ENCODE measurements at regions not wholly inside any gene's neighbourhood (a gene's known extent, or its start where the extent isn't known, plus 50 kb on each side); places are given as distances from the start of the nearest gene placed in this dataset.

DNA sequence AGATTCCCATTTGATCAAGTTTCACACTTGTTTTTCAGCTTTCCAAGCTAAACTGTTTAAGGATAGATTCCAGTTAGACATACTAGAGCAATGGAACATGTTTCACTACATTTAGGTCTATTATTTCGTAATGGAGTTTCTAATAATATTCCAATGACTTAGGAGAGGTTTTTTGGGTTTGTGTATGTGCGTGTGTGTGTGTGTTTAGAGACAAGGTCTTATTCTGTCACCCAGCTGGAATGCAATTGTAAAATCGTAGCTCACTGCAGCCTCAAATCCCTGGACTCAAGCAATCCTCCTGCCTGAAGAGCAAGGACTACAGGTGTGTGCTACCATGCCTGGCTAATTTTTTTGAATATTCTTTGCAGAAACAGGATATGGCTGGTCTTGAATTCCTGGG is 426.3 kb downstream of the ZFHX3 start:
- Histone ChIP-seq H3K4me2 (ENCODE audit: extremely low read depth, insufficient read depth, low read length) (no peak overlapping the region), H2AFZ (ENCODE audit: low read length) (no peak overlapping the region), H3K9ac (ENCODE audit: insufficient read depth, low read length) (no peak overlapping the region), H3K36me3 (ENCODE audit: control insufficient read depth, insufficient read depth, low read length) (no peaks in the 10 kb centered on the region), H3K4me3 (replicated peaks in 1 of 4; ENCODE audit: control extremely low read depth in 1 of 4, insufficient read depth in 1 of 4, low read depth in 3 of 4, low read length in 4 of 4) (no peak overlapping the region), H3K27me3 (ENCODE audit: control insufficient read depth, insufficient read depth, low read length) (no peaks in the 10 kb centered on the region), H3K4me1 (ENCODE audit: control insufficient read depth, extremely low read depth, insufficient read depth, low read length) (no peaks in the 10 kb centered on the region), H3K9me3 (ENCODE audit: control insufficient read depth, insufficient read depth, low read depth, low read length) (no peaks in the 10 kb centered on the region), H4K20me1 (ENCODE audit: control insufficient read depth, extremely low read depth, insufficient read depth, low read length) (no peaks in the 10 kb centered on the region), H3K27ac (ENCODE audit: insufficient read depth, low read length) (no peak overlapping the region), H3K79me2 (ENCODE audit: control insufficient read depth, insufficient read depth, low read length) (no peaks in the 10 kb centered on the region)
- TF ChIP-seq EZH2 (IDR thresholded peaks at IDR 0.05; ENCODE audit: low read length, missing control alignments) = no peak
- TF ChIP-seq, protein P1, sequence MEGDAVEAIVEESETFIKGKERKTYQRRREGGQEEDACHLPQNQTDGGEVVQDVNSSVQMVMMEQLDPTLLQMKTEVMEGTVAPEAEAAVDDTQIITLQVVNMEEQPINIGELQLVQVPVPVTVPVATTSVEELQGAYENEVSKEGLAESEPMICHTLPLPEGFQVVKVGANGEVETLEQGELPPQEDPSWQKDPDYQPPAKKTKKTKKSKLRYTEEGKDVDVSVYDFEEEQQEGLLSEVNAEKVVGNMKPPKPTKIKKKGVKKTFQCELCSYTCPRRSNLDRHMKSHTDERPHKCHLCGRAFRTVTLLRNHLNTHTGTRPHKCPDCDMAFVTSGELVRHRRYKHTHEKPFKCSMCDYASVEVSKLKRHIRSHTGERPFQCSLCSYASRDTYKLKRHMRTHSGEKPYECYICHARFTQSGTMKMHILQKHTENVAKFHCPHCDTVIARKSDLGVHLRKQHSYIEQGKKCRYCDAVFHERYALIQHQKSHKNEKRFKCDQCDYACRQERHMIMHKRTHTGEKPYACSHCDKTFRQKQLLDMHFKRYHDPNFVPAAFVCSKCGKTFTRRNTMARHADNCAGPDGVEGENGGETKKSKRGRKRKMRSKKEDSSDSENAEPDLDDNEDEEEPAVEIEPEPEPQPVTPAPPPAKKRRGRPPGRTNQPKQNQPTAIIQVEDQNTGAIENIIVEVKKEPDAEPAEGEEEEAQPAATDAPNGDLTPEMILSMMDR (conservative IDR thresholded peaks at IDR 0.05 in 1 of 2, IDR thresholded peaks at IDR 0.05 in 1 of 2; ENCODE audit: low read depth in 1 of 2, low read length in 2 of 2) = no peak
- peak; percentile 11 to 35 for DNase-seq (ENCODE audit: low read depth in 2 of 2)

DNA sequence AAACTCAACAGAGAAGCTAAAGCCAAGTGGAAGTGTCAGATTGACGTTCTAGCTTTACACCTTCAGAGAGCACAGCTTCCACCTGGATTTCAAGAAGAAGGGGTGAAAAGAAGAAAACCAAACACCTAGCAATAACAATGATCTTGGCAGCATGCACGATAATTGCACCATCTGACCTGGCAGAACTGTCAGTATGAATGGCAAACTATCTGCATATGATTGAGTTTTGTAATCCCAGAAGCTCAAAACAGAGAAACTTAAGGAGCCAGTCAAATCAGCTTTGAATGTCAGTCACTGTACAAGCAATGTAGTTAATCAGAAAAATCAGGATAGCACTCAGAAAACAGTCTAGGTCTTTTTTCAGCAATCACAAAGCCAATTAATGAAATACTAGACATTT is 427.1 kb downstream of the ZFHX3 start:
- no peak overlapping the region for H3K27ac ChIP-seq (ENCODE audit: insufficient read depth, low read length)
- TF ChIP-seq, protein P1 (conservative IDR thresholded peaks at IDR 0.05 in 1 of 2, IDR thresholded peaks at IDR 0.05 in 1 of 2; ENCODE audit: low read depth in 1 of 2, low read length in 2 of 2) = no peak
- TF ChIP-seq EZH2 (IDR thresholded peaks at IDR 0.05; ENCODE audit: low read length, missing control alignments) = no peak
- H3K4me3 ChIP-seq (replicated peaks in 1 of 4; ENCODE audit: control extremely low read depth in 1 of 4, insufficient read depth in 1 of 4, low read depth in 3 of 4, low read length in 4 of 4) = no peak overlapping the region
- H3K27me3 ChIP-seq (ENCODE audit: control insufficient read depth, insufficient read depth, low read length) = no peaks in the 10 kb centered on the region
- H3K4me1 ChIP-seq (ENCODE audit: control insufficient read depth, extremely low read depth, insufficient read depth, low read length) = no peaks in the 10 kb centered on the region
- no peaks in the 10 kb centered on the region for H4K20me1 ChIP-seq (ENCODE audit: control insufficient read depth, extremely low read depth, insufficient read depth, low read length)
- H3K9ac ChIP-seq (ENCODE audit: insufficient read depth, low read length) = no peak overlapping the region
- no peaks in the 10 kb centered on the region for H3K36me3 ChIP-seq (ENCODE audit: control insufficient read depth, insufficient read depth, low read length)
- H3K79me2 ChIP-seq (ENCODE audit: control insufficient read depth, insufficient read depth, low read length) = no peaks in the 10 kb centered on the region
- DNase-seq (ENCODE audit: low read depth in 2 of 2) = no peak
- no peaks in the 10 kb centered on the region for H3K9me3 ChIP-seq (ENCODE audit: control insufficient read depth, insufficient read depth, low read depth, low read length)
- no peak overlapping the region for H2AFZ ChIP-seq (ENCODE audit: low read length)
- H3K4me2 ChIP-seq (ENCODE audit: extremely low read depth, insufficient read depth, low read length) = no peak overlapping the region

DNA sequence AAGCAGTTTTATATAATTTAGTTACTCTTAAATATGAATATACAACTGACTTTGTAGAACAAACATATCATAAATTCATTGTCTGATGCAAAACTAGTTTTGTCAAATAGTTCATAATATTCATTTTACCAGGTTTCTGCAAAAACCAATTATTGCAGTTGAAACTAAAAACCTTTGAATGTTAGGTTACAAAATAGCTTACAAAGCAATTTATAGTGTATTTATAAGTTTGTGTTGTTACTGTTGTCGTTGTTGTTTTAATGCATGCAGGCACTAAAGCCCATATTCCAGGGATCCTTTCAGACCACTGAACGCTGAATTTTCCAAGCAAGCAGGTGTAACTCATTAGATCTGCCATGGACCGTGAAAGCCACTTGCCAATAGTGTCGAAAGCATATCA is 427.6 kb downstream of the ZFHX3 start:
- Histone ChIP-seq H3K4me3 (replicated peaks in 1 of 4; ENCODE audit: control extremely low read depth in 1 of 4, insufficient read depth in 1 of 4, low read depth in 3 of 4, low read length in 4 of 4) (no peak overlapping the region), H3K4me1 (ENCODE audit: control insufficient read depth, extremely low read depth, insufficient read depth, low read length) (no peaks in the 10 kb centered on the region), H3K9ac (ENCODE audit: insufficient read depth, low read length) (no peak overlapping the region), H3K36me3 (ENCODE audit: control insufficient read depth, insufficient read depth, low read length) (no peaks in the 10 kb centered on the region), H3K27me3 (ENCODE audit: control insufficient read depth, insufficient read depth, low read length) (no peaks in the 10 kb centered on the region), H3K27ac (ENCODE audit: insufficient read depth, low read length) (no peak overlapping the region), H2AFZ (ENCODE audit: low read length) (no peak overlapping the region), H4K20me1 (ENCODE audit: control insufficient read depth, extremely low read depth, insufficient read depth, low read length) (no peaks in the 10 kb centered on the region), H3K79me2 (ENCODE audit: control insufficient read depth, insufficient read depth, low read length) (no peaks in the 10 kb centered on the region), H3K4me2 (ENCODE audit: extremely low read depth, insufficient read depth, low read length) (no peak overlapping the region), H3K9me3 (ENCODE audit: control insufficient read depth, insufficient read depth, low read depth, low read length) (no peaks in the 10 kb centered on the region)
- TF ChIP-seq EZH2 (IDR thresholded peaks at IDR 0.05; ENCODE audit: low read length, missing control alignments) = no peak
- TF ChIP-seq, protein P1 (conservative IDR thresholded peaks at IDR 0.05 in 1 of 2, IDR thresholded peaks at IDR 0.05 in 1 of 2; ENCODE audit: low read depth in 1 of 2, low read length in 2 of 2) = no peak
- no peak for DNase-seq (ENCODE audit: low read depth in 2 of 2)

All from fibroblast of lung (primary cell).